Cardiac fibroblast (primary cell): ENCODE measurements at regions not wholly inside any gene's neighbourhood (a gene's known extent, or its start where the extent isn't known, plus 50 kb on each side); places are given as distances from the start of the nearest gene placed in this dataset.
A peak's percentile ranks its signal among the peaks of the same experiment; 100 is the strongest.

Experiments
- DNase-seq, 2 donors: peaks; one replicate each; pipeline versions ENCODE4 v3.0.0 to v3.0.0-alpha.2; 2010; ENCODE audit warnings: low read depth in 2 of 2
- H3K4me3 ChIP-seq, 2 donors: replicated peaks in 1 of 2; 1 replicate in 1 of 2; 2 replicates in 1 of 2; pipeline ENCODE4 v1.5.1; 2011; ENCODE audit warnings: low read depth in 2 of 2, low read length in 2 of 2, mild to moderate bottlenecking in 2 of 2, moderate library complexity in 1 of 2
- TF ChIP-seq, protein P1 (sequence below): IDR thresholded peaks from one replicate; pipeline ENCODE4 v1.5.1; 2011; ENCODE audit warnings: low read depth, mild to moderate bottlenecking, low read length, inconsistent platforms

DNA sequence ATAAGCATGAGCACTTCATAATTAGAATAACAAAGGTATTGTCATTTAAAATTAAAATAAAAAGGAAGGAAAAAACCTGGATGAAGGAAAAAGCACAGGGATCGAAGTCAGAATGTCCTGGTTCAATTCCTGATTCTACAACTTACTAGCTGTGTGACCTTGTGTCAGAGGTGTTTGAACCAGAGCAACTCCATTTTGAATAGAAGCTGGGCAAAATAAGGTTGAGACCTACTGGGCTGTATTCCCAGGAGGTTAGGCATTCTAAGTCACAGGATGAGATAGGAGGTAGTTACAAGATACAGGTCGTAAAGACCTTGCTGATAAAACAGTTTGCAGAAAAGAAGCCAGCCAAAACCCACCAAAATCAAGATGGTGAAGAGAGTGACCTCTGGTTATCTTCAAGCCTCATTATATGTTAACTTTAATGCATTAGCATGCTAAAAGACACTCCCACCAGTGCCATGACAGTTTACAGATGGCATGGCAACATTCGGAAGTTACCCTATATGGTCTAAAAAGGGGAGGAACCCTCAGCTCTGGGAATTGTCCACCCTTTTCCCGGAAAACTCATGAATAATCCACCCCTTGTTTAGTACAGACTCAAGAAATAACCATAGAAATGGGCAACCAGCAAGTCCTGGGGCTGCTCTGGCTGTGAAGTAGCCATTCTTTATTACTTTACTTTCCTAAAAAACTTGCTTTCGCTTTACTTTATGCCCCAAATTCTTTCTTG, 412.7 kb downstream of the PIK3R1 start:
- TF ChIP-seq, protein P1, sequence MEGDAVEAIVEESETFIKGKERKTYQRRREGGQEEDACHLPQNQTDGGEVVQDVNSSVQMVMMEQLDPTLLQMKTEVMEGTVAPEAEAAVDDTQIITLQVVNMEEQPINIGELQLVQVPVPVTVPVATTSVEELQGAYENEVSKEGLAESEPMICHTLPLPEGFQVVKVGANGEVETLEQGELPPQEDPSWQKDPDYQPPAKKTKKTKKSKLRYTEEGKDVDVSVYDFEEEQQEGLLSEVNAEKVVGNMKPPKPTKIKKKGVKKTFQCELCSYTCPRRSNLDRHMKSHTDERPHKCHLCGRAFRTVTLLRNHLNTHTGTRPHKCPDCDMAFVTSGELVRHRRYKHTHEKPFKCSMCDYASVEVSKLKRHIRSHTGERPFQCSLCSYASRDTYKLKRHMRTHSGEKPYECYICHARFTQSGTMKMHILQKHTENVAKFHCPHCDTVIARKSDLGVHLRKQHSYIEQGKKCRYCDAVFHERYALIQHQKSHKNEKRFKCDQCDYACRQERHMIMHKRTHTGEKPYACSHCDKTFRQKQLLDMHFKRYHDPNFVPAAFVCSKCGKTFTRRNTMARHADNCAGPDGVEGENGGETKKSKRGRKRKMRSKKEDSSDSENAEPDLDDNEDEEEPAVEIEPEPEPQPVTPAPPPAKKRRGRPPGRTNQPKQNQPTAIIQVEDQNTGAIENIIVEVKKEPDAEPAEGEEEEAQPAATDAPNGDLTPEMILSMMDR, result no peak
- no peak for DNase-seq
- H3K4me3 ChIP-seq, result no peak overlapping the region

DNA sequence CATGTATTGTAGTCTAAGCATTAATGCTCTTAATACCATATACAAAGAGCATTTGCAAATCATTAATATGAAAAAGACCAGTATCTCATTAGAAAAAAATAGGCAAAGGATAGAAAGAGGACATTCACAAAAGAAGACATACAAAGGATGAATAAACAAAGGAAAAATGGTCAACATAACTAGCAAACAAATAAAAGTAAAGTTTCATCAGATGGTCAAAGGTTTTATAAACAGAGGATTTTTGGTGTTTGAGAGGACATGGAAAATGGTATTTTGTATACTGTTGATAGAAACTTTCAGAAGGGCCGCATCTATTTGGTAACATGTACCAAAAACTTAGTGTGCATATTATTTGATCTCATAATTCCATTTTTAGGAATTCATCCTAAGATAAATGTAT, 414.8 kb downstream of the PIK3R1 start:
- no peak overlapping the region for H3K4me3 ChIP-seq
- TF ChIP-seq, protein P1, result no peak
- no peak for DNase-seq

- no peak overlapping the region for H3K4me3 ChIP-seq
- TF ChIP-seq, protein P1, result no peak
- no peak for DNase-seq
Observed at GRCh38 chr5:68631884-68632283, 416.3 kb downstream of the PIK3R1 start.

- TF ChIP-seq, protein P1, result no peak
- DNase-seq, result no peak
- H3K4me3 ChIP-seq, result no peak overlapping the region
Observed at GRCh38 chr5:68641211-68641610, 425.7 kb downstream of the PIK3R1 start.

GRCh38 chr5:68643064-68643463, 427.5 kb downstream of the PIK3R1 start:
- TF ChIP-seq, protein P1, result no peak

GRCh38 chr5:68644971-68645370, 429.4 kb downstream of the PIK3R1 start:
- TF ChIP-seq, protein P1, result no peak
- DNase-seq, result no peak
- no peak overlapping the region for H3K4me3 ChIP-seq

More at GRCh38 chr5:68643064-68643463, 427.5 kb downstream of the PIK3R1 start:
- DNase-seq, result no peak
- H3K4me3 ChIP-seq, result no peak overlapping the region

- DNase-seq, result peak; percentile 20 to 45
- TF ChIP-seq, protein P1, result no peak
Observed at GRCh38 chr5:68646144-68646543, 430.6 kb downstream of the PIK3R1 start.

More at GRCh38 chr5:68646144-68646543, 430.6 kb downstream of the PIK3R1 start:
- no peak overlapping the region for H3K4me3 ChIP-seq
